CD4-positive, alpha-beta T cell (primary cell): ENCODE measurements at regions not wholly inside any gene's neighbourhood (a gene's known extent, or its start where the extent isn't known, plus 50 kb on each side); places are given as distances from the start of the nearest gene placed in this dataset.

Experiments used
- ATAC-seq: fragments of 200-7000 bp; cut with Tn5 transposase; one replicate; pipeline ENCODE4 v1.10.0; 2022; ENCODE audit warnings: mild to moderate bottlenecking; ENCODE audit not compliant: poor library complexity
- CTCF ChIA-PET: fragments of 350-600 bp; sonication (Branson Sonifier 250); formaldehyde crosslinking; loops from one replicate; lab custom pipeline; 2021; ENCODE audit warnings: antibody characterized with exemption, inconsistent platforms; lab: Charles Lee
- POLR2A ChIA-PET: fragments of 350-600 bp; sonication (Branson Sonifier 250); formaldehyde crosslinking; loops from one replicate; lab custom pipeline; 2021; ENCODE audit warnings: antibody characterized with exemption, inconsistent platforms; lab: Charles Lee
- DNase-seq, 14 experiments: peaks; one replicate each; pipeline ENCODE4 v3.0.0-alpha.2; 2013 to 2020; ENCODE audit warnings: mixed read lengths in 2 of 14
- H3K27ac ChIP-seq, 2 donors: one replicate each; pipeline versions ENCODE4 v1.5.1 to v1.7.0; 2013; ENCODE audit warnings: low read length in 2 of 2, low read depth in 1 of 2, mild to moderate bottlenecking in 1 of 2
- H3K27me3 ChIP-seq, 2 experiments: 1 replicate in 1 of 2; 2 replicates in 1 of 2; pipeline versions ENCODE4 v1.6.1 to v1.7.0; 2013; ENCODE audit warnings: low read length in 2 of 2, control low read depth in 1 of 2, mild to moderate bottlenecking in 1 of 2, moderate library complexity in 1 of 2; ENCODE audit not compliant: insufficient read depth in 2 of 2, control insufficient read depth in 1 of 2
- H3K36me3 ChIP-seq: one replicate; pipeline ENCODE4 v1.6.1; 2013; ENCODE audit warnings: low read length, control low read depth; ENCODE audit not compliant: insufficient read depth
- H3K4me1 ChIP-seq: one replicate; pipeline ENCODE4 v1.6.1; 2013; ENCODE audit warnings: low read length, control low read depth; ENCODE audit not compliant: insufficient read depth
- H3K4me3 ChIP-seq: one replicate; pipeline ENCODE4 v1.5.1; 2013; ENCODE audit warnings: mild to moderate bottlenecking, low read length, moderate library complexity
- H3K9me3 ChIP-seq, 2 experiments: 1 replicate in 1 of 2; 2 replicates in 1 of 2; pipeline versions ENCODE4 v1.6.1 to v1.7.0; 2013; ENCODE audit warnings: low read length in 2 of 2, mild to moderate bottlenecking in 2 of 2, control low read depth in 1 of 2, moderate library complexity in 1 of 2; ENCODE audit not compliant: control insufficient read depth in 1 of 2, insufficient read depth in 1 of 2
- H3K27ac Mint-ChIP-seq: one replicate; pipeline ENCODE4 v1.8.0; 2020; ENCODE audit warnings: mixed read lengths
- H3K27me3 Mint-ChIP-seq: one replicate; pipeline ENCODE4 v1.8.0; 2021; ENCODE audit warnings: mixed read lengths
- H3K36me3 Mint-ChIP-seq: one replicate; pipeline ENCODE4 v1.8.0; 2021; ENCODE audit warnings: low read depth, mixed read lengths
- H3K4me1 Mint-ChIP-seq: one replicate; pipeline ENCODE4 v1.8.0; 2021; ENCODE audit warnings: low read depth, mixed read lengths
- H3K4me3 Mint-ChIP-seq: one replicate; pipeline ENCODE4 v1.8.0; 2020; ENCODE audit warnings: mild to moderate bottlenecking, mixed read lengths
- H3K9me3 Mint-ChIP-seq: one replicate; pipeline ENCODE4 v1.8.0; 2020; ENCODE audit warnings: mixed read lengths
- intact Hi-C, 2 experiments: fragments of 100-400 bp; cut with DNase I in 1 of 2; cut with micrococcal nuclease in 1 of 2; formaldehyde crosslinking; loops; one replicate each; pipeline versions ENCODE4 v1.15.1 to v1.9.0; 2023 to 2025; cut with DNase I, micrococcal nuclease
- TF ChIP-seq, protein P1 (sequence below): fragments of 200-600 bp; IDR thresholded peaks from one replicate; pipeline ENCODE4 v1.8.0; 2022; ENCODE audit warnings: antibody characterized with exemption, mild to moderate bottlenecking

DNA sequence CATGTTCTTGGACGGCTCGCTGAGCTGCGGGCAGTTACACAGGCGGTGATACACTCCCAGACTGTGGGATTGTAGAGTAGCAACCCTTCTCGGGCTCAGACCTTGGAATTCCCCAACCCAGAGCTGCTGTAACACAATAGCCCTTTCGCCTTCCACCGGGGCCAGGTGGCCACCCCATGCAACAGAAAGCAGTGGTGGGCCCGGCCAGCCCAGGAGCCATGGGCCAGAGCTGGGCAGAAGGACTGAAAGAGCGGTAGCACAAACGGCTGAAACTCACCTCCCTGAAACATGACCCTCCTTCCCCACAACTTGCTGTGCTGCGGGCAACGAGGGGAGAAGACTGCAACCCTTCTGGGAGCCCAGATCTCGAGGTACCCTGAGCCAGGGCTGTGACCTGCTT lies 429.0 kb downstream of the SLITRK1 start:
- Mint-ChIP-seq H3K9me3 (no peaks in the 10 kb centered on the region), H3K27me3 (no peaks in the 10 kb centered on the region), H3K4me1 (no peaks in the 10 kb centered on the region), H3K4me3 (no peak overlapping the region), H3K36me3 (no peaks in the 10 kb centered on the region), H3K27ac (no peak overlapping the region)
- no peaks in the 10 kb centered on the region for H3K4me1 ChIP-seq
- CTCF ChIA-PET: no interaction called here
- POLR2A ChIA-PET: no interaction called here
- TF ChIP-seq, protein P1, sequence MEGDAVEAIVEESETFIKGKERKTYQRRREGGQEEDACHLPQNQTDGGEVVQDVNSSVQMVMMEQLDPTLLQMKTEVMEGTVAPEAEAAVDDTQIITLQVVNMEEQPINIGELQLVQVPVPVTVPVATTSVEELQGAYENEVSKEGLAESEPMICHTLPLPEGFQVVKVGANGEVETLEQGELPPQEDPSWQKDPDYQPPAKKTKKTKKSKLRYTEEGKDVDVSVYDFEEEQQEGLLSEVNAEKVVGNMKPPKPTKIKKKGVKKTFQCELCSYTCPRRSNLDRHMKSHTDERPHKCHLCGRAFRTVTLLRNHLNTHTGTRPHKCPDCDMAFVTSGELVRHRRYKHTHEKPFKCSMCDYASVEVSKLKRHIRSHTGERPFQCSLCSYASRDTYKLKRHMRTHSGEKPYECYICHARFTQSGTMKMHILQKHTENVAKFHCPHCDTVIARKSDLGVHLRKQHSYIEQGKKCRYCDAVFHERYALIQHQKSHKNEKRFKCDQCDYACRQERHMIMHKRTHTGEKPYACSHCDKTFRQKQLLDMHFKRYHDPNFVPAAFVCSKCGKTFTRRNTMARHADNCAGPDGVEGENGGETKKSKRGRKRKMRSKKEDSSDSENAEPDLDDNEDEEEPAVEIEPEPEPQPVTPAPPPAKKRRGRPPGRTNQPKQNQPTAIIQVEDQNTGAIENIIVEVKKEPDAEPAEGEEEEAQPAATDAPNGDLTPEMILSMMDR: no peak
- no peaks in the 10 kb centered on the region for H3K27me3 ChIP-seq
- H3K4me3 ChIP-seq: no peak overlapping the region
- intact Hi-C loops: no loop called here
- DNase-seq: peak in 1 of 14 experiments; percentile 3
- H3K36me3 ChIP-seq: no peaks in the 10 kb centered on the region
- ATAC-seq: no peak
- H3K27ac ChIP-seq: no peak overlapping the region
- H3K9me3 ChIP-seq: peaks cover 0 to 19% of the 10 kb centered on the region in 2 experiments

DNA sequence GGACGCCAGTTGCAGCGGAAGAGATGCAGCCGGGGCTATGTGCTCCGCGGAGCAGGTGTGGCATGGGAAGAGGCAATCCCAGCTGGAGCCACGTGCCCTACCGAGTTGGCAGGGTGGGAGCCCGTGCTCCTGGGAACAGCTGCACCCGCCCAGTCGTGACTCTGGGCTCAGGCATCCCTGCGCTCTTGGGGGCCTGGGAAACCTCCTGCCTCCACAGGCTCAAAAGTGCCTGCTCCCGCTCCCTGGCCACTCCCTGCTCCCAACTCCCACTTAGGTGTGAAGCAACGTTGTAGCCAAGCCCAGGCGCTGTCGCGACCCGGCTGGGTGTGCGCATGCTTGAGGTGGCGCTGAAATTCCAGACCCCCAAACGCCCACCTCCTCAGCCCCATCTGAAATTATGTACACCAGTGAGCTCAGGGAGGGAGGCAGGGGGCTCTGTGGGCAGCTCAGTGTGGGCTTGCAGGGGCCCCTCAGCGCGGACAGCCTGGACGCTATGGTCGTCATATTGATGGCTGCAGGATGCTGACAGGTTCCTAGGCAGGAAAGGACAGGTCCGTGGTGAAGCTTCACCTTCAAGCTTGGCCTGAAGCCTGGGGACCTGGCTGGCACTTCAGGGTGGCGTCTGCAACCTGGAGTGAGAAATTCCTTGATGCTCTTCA lies 429.9 kb downstream of the SLITRK1 start:
- CTCF ChIA-PET: no interaction called here
- no peaks in the 10 kb centered on the region for H3K27me3 ChIP-seq
- no peaks in the 10 kb centered on the region for H3K4me1 Mint-ChIP-seq
- no peak overlapping the region for H3K4me3 ChIP-seq
- H3K9me3 ChIP-seq: peaks cover 0 to 19% of the 10 kb centered on the region in 2 experiments
- H3K27ac Mint-ChIP-seq: no peak overlapping the region
- H3K27ac ChIP-seq: no peak overlapping the region
- POLR2A ChIA-PET: no interaction called here
- H3K4me1 ChIP-seq: no peaks in the 10 kb centered on the region
- DNase-seq: peak in 1 of 14 experiments; percentile 7
- TF ChIP-seq, protein P1: no peak
- H3K27me3 Mint-ChIP-seq: no peaks in the 10 kb centered on the region
- intact Hi-C loops: no loop called here
- H3K36me3 Mint-ChIP-seq: no peaks in the 10 kb centered on the region
- H3K36me3 ChIP-seq: no peaks in the 10 kb centered on the region
- no peak overlapping the region for H3K4me3 Mint-ChIP-seq
- no peak for ATAC-seq
- H3K9me3 Mint-ChIP-seq: no peaks in the 10 kb centered on the region

DNA sequence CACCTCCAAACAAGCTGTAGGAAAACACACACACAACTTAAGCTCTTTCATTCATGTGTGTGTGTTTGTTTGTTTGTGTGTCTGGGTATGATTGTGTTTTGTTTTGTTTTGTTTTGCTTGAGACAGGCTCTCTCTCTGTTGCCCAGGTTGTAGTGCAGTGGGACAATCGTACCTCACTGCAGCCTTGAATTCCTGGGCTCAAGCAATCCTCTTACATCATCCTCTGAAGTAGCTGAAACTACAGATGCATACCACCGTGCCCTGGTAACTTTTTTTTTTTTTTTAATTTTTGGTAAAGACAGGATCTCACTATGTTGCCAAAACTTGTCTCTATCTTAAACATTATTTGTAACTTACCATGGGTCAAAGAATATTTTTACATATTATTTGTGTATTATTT lies 431.7 kb downstream of the SLITRK1 start:
- DNase-seq (no peak), ATAC-seq (no peak)
- H3K9me3 ChIP-seq: peaks cover 0 to 19% of the 10 kb centered on the region in 2 experiments
- TF ChIP-seq, protein P1: no peak
- ChIA-PET CTCF (no interaction called here), POLR2A (no interaction called here)
- Mint-ChIP-seq H3K36me3 (no peaks in the 10 kb centered on the region), H3K9me3 (peaks cover 4% of the 10 kb centered on the region), H3K27me3 (no peaks in the 10 kb centered on the region), H3K27ac (no peak overlapping the region), H3K4me3 (no peak overlapping the region), H3K4me1 (no peaks in the 10 kb centered on the region)
- no peak overlapping the region for H3K27ac ChIP-seq
- no peaks in the 10 kb centered on the region for H3K4me1 ChIP-seq
- H3K4me3 ChIP-seq: no peak overlapping the region
- H3K27me3 ChIP-seq: no peaks in the 10 kb centered on the region
- intact Hi-C loops: no loop called here
- no peaks in the 10 kb centered on the region for H3K36me3 ChIP-seq
